ENCODE measurements at regions not wholly inside any gene's neighbourhood (a gene's known extent, or its start where the extent isn't known, plus 50 kb on each side); places are given as distances from the start of the nearest gene placed in this dataset.

- Histone ChIP-seq H3K36me3 (no peaks in the 10 kb centered on the region), H3K4me1 (no peaks in the 10 kb centered on the region), H3K4me3 (no peak overlapping the region), H3K9me3 (peaks cover 0 to 4% (median 0%) of the 10 kb centered on the region in 12 donors), H3K27me3 (peaks cover 0 to 36% (median 0%) of the 10 kb centered on the region in 9 donors), H3K27ac (no peak overlapping the region)
- no peak for TF ChIP-seq CTCF (IDR thresholded peaks at IDR 0.05)
- no peak for TF ChIP-seq POLR2A (IDR thresholded peaks at IDR 0.05)
- DNase-seq (no peak), ATAC-seq (no peak)
- WGBS, 4 donors, result 84 to 88% (median 87%) methylated on average over 1 of the region's 1 CpG
- intact Hi-C loops (cut with DNase I), result loop anchor here in 1 of 10 donors (10.0 kb wide), 1 partner anchor 184 kb away; no protein-coding TSS in a partner anchor
These were observed 90.1 kb upstream of the SIM2 start for GRCh38 chr21:36608897-36609225.

- no peaks in the 10 kb centered on the region for H3K36me3 ChIP-seq
- no peak for DNase-seq
- intact Hi-C loops (cut with DNase I), result loop anchor here in 1 of 10 donors (10.0 kb wide), 1 partner anchor 185 kb away; no protein-coding TSS in a partner anchor
- H3K27me3 ChIP-seq, result peaks cover 0 to 38% (median 0%) of the 10 kb centered on the region in 9 donors
- no peak overlapping the region for H3K4me3 ChIP-seq
- no peak for ATAC-seq
- TF ChIP-seq CTCF (IDR thresholded peaks at IDR 0.05) (no peak), POLR2A (IDR thresholded peaks at IDR 0.05) (no peak)
- peaks cover 0 to 4% (median 0%) of the 10 kb centered on the region in 12 donors for H3K9me3 ChIP-seq
- H3K4me1 ChIP-seq, result no peaks in the 10 kb centered on the region
- H3K27ac ChIP-seq, result no peak overlapping the region
These were observed 89.3 kb upstream of the SIM2 start for GRCh38 chr21:36609654-36610053.

DNA sequence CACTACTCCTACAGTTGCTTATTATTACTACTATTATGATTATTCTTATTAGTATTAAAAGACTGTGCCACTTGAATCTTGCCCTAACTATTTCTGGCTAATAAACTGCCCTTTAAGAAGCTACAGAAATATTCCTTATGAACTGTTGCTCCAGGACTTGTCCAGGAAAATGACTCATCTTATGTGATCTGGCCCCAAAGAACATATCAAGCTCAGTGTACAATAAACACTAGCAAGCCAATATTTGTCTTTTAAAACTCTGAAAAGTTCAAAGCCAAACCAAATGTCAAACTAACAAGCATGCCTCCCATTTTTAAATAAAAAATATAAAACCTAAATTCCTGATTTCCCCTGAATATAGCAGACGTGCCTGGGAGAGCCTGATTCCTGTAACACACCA, 88.7 kb upstream of the SIM2 start:
- Histone ChIP-seq H3K9me3 (peaks cover 0 to 4% (median 0%) of the 10 kb centered on the region in 12 donors), H3K27ac (no peak overlapping the region), H3K36me3 (no peaks in the 10 kb centered on the region), H3K4me1 (no peaks in the 10 kb centered on the region), H3K27me3 (peaks cover 0 to 43% (median 0%) of the 10 kb centered on the region in 9 donors), H3K4me3 (no peak overlapping the region)
- no peak for DNase-seq
- WGBS, 4 donors, result 63 to 81% (median 70%) methylated on average over 1 of the region's 1 CpG
- ATAC-seq, result no peak
- TF ChIP-seq CTCF (IDR thresholded peaks at IDR 0.05) (no peak), POLR2A (IDR thresholded peaks at IDR 0.05) (no peak)
- intact Hi-C loops (cut with DNase I), result no loop called here

GRCh38 chr21:36610935-36611334, 88.0 kb upstream of the SIM2 start:
- DNase-seq, result no peak
- peaks cover 0 to 42% (median 0%) of the 10 kb centered on the region in 9 donors for H3K27me3 ChIP-seq
- H3K4me1 ChIP-seq, result no peaks in the 10 kb centered on the region

More at GRCh38 chr21:36610935-36611334, 88.0 kb upstream of the SIM2 start:
- H3K27ac ChIP-seq, result no peak overlapping the region
- intact Hi-C loops (cut with DNase I), result no loop called here
- ATAC-seq, result no peak
- no peak overlapping the region for H3K4me3 ChIP-seq
- no peaks in the 10 kb centered on the region for H3K36me3 ChIP-seq
- WGBS, 4 donors, result 83 to 85% (median 84%) methylated on average over 7 of the region's 7 CpGs
- TF ChIP-seq CTCF (IDR thresholded peaks at IDR 0.05) (no peak), POLR2A (IDR thresholded peaks at IDR 0.05) (no peak)
- peaks cover 0 to 4% (median 0%) of the 10 kb centered on the region in 12 donors for H3K9me3 ChIP-seq
